PC-3 (cell line): ENCODE measurements at regions not wholly inside any gene's neighbourhood (a gene's known extent, or its start where the extent isn't known, plus 50 kb on each side); places are given as distances from the start of the nearest gene placed in this dataset.
"Not testable (repeated sequence)": the region's sequence is repeated elsewhere in the genome, so short reads cannot be mapped to it uniquely, and the experiment has no call there.

Experiments used
- EZH2 ChIP-seq: fragments of 300-600 bp; sonication (generic); IDR thresholded peaks from one replicate; pipeline ENCODE4 v1.6.1; 2017; ENCODE audit warnings: antibody characterized with exemption, mild to moderate bottlenecking, low read length; ENCODE audit not compliant: unreplicated experiment
- EZH2phosphoT487 ChIP-seq: fragments of 300-600 bp; sonication (generic); IDR thresholded peaks from 2 replicates; pipeline ENCODE4 v1.6.1; 2018; ENCODE audit warnings: mild to moderate bottlenecking, antibody characterized with exemption, low read length, borderline replicate concordance
- TF ChIP-seq, protein P1 (sequence below): fragments of 300-600 bp; sonication (generic); conservative IDR thresholded peaks from 2 replicates; pipeline ENCODE4 v1.5.1; 2017; ENCODE audit warnings: antibody characterized with exemption, low read depth, mild to moderate bottlenecking, low read length

DNA sequence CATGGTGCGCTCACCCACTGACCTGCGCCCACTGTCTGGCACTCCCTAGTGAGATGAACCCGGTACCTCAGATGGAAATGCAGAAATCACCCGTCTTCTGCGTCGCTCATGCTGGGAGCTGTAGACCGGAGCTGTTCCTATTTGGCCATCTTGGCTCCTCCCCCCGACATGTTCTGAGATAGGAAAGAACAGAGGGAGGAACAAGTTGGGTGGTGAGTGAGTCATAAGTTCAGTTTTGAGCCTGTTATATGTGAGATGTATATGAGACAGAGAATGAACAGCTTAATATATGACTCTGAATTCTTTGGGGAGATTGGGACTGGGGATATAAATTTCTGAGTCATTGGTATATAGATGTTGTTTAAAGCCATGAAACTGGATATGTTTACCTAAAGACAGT is 596.7 kb downstream of the TSN start:
- TF ChIP-seq, protein P1, sequence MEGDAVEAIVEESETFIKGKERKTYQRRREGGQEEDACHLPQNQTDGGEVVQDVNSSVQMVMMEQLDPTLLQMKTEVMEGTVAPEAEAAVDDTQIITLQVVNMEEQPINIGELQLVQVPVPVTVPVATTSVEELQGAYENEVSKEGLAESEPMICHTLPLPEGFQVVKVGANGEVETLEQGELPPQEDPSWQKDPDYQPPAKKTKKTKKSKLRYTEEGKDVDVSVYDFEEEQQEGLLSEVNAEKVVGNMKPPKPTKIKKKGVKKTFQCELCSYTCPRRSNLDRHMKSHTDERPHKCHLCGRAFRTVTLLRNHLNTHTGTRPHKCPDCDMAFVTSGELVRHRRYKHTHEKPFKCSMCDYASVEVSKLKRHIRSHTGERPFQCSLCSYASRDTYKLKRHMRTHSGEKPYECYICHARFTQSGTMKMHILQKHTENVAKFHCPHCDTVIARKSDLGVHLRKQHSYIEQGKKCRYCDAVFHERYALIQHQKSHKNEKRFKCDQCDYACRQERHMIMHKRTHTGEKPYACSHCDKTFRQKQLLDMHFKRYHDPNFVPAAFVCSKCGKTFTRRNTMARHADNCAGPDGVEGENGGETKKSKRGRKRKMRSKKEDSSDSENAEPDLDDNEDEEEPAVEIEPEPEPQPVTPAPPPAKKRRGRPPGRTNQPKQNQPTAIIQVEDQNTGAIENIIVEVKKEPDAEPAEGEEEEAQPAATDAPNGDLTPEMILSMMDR, result not testable (repeated sequence)
- TF ChIP-seq EZH2phosphoT487, EZH2: not testable (repeated sequence)
